DOHH2 (cell line): ENCODE measurements at regions not wholly inside any gene's neighbourhood (a gene's known extent, or its start where the extent isn't known, plus 50 kb on each side); places are given as distances from the start of the nearest gene placed in this dataset.

ENCODE experiments used
- H3F3A ChIP-seq: fragments of 200-600 bp; sonication (generic), shearing (Covaris generic); 2 replicates; pipeline ENCODE4 v1.6.0; 2016; ENCODE audit warnings: antibody characterized with exemption, mild to moderate bottlenecking; ENCODE audit not compliant: control insufficient read depth, insufficient read depth
- H3K27ac ChIP-seq: fragments of 200-600 bp; sonication (generic); 2 replicates; pipeline ENCODE4 v1.5.1; 2014; ENCODE audit warnings: low read depth, mild to moderate bottlenecking, low read length, moderate library complexity
- H3K27me3 ChIP-seq: fragments of 200-600 bp; sonication (generic); 2 replicates; pipeline ENCODE4 v1.6.1; 2014; ENCODE audit warnings: mild to moderate bottlenecking, low read length, mixed read lengths; ENCODE audit not compliant: control insufficient read depth
- H3K36me3 ChIP-seq: fragments of 200-600 bp; sonication (generic); 2 replicates; pipeline ENCODE4 v1.6.1; 2014; ENCODE audit warnings: mild to moderate bottlenecking, low read length, moderate library complexity, mixed read lengths; ENCODE audit not compliant: control insufficient read depth
- H3K4me1 ChIP-seq: fragments of 200-600 bp; sonication (generic); 2 replicates; pipeline ENCODE4 v1.6.1; 2014; ENCODE audit warnings: mild to moderate bottlenecking, low read length, mixed read lengths; ENCODE audit not compliant: control insufficient read depth
- H3K4me2 ChIP-seq: fragments of 200-600 bp; sonication (generic); 2 replicates; pipeline ENCODE4 v1.6.0; 2014; ENCODE audit warnings: mild to moderate bottlenecking, low read length, moderate library complexity
- H3K4me3 ChIP-seq: fragments of 200-600 bp; sonication (generic); 2 replicates; pipeline ENCODE4 v1.5.1; 2014; ENCODE audit warnings: mild to moderate bottlenecking, low read length, mixed read lengths
- H3K79me2 ChIP-seq: fragments of 200-600 bp; sonication (generic); 2 replicates; pipeline ENCODE4 v1.6.1; 2014; ENCODE audit warnings: mild to moderate bottlenecking, low read length, mixed read lengths; ENCODE audit not compliant: control insufficient read depth
- H3K9me2 ChIP-seq: fragments of 200-600 bp; sonication (generic); replicated peaks from 2 replicates; pipeline ENCODE4 v1.6.1; 2014; ENCODE audit warnings: mild to moderate bottlenecking, low read length, mixed read lengths; ENCODE audit not compliant: control insufficient read depth
- H3K9me3 ChIP-seq: fragments of 200-600 bp; sonication (generic); 2 replicates; pipeline ENCODE4 v1.6.1; 2014; ENCODE audit warnings: antibody characterized with exemption, low read length, mixed read lengths; ENCODE audit not compliant: control insufficient read depth, insufficient read depth
- H4K20me1 ChIP-seq: fragments of 200-600 bp; sonication (generic); 2 replicates; pipeline ENCODE4 v1.6.0; 2014; ENCODE audit warnings: low read depth, mild to moderate bottlenecking, antibody characterized with exemption, low read length, moderate library complexity; ENCODE audit not compliant: control insufficient read depth, insufficient read depth
- EZH2phosphoT487 ChIP-seq: fragments of 200-600 bp; sonication (generic); IDR thresholded peaks from 2 replicates; pipeline ENCODE4 v1.6.1; 2017; ENCODE audit warnings: borderline replicate concordance, mild to moderate bottlenecking, antibody characterized with exemption, low read length, moderate library complexity, mixed read lengths
- TF ChIP-seq, protein P1 (sequence below): fragments of 200-600 bp; sonication (generic); IDR thresholded peaks from one replicate; pipeline ENCODE4 v1.5.1; 2014; ENCODE audit warnings: antibody characterized with exemption, mild to moderate bottlenecking, low read depth, low read length; ENCODE audit not compliant: poor library complexity, severe bottlenecking

- H3K9me2 ChIP-seq: no peaks in the 10 kb centered on the region
- no peaks in the 10 kb centered on the region for H3F3A ChIP-seq
- no peaks in the 10 kb centered on the region for H4K20me1 ChIP-seq
- no peaks in the 10 kb centered on the region for H3K36me3 ChIP-seq
- H3K4me2 ChIP-seq: no peak overlapping the region
- H3K27ac ChIP-seq: no peak overlapping the region
- H3K9me3 ChIP-seq: no peaks in the 10 kb centered on the region
- no peak overlapping the region for H3K4me3 ChIP-seq
- TF ChIP-seq, protein P1, sequence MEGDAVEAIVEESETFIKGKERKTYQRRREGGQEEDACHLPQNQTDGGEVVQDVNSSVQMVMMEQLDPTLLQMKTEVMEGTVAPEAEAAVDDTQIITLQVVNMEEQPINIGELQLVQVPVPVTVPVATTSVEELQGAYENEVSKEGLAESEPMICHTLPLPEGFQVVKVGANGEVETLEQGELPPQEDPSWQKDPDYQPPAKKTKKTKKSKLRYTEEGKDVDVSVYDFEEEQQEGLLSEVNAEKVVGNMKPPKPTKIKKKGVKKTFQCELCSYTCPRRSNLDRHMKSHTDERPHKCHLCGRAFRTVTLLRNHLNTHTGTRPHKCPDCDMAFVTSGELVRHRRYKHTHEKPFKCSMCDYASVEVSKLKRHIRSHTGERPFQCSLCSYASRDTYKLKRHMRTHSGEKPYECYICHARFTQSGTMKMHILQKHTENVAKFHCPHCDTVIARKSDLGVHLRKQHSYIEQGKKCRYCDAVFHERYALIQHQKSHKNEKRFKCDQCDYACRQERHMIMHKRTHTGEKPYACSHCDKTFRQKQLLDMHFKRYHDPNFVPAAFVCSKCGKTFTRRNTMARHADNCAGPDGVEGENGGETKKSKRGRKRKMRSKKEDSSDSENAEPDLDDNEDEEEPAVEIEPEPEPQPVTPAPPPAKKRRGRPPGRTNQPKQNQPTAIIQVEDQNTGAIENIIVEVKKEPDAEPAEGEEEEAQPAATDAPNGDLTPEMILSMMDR: no peak
- no peak for TF ChIP-seq EZH2phosphoT487
- peaks cover 3% of the 10 kb centered on the region for H3K27me3 ChIP-seq
- no peaks in the 10 kb centered on the region for H3K4me1 ChIP-seq
- no peaks in the 10 kb centered on the region for H3K79me2 ChIP-seq
These were observed 122.2 kb upstream of the PTPN1 start for GRCh38 chr20:50387996-50388332.

DNA sequence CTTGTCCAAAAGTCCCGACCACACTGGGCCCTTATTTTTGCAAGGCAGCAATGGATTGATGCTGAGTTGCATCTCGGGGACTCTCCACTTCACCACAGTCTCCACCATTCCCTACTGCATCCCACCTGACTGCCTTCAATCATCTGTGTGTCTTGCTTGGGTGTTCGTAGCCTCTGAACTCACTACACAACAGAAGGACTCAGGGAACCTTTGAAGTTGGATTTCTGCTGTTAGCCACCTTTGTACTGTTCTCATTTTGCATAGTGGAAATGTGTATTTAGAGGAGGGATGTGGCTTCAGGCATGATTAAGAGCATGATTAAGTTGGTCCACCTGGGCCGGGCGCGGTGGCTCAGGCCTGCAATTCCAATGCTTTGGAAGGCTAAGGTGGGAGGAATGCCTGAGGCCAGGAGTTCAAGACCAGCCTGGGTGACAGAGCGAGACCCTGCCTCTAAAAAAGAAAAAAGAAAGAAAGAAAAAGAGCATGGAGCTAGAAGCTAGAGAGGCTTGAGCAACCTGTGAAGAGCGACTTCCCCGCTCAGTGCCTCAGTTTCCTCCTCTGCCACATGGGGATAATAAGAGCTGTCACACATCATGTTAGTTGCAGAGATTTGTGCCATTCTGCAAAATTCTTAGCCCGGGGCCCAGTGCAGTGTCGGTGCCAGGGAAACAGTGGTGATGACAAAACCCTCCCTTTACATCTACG, 121.3 kb upstream of the PTPN1 start:
- Histone ChIP-seq H3K9me2 (no peaks in the 10 kb centered on the region), H3K4me3 (no peak overlapping the region), H3K4me1 (no peaks in the 10 kb centered on the region), H3K9me3 (no peaks in the 10 kb centered on the region), H3F3A (no peaks in the 10 kb centered on the region), H3K27me3 (peaks cover 3% of the 10 kb centered on the region; the same call in 1 of the 2 replicates), H4K20me1 (no peaks in the 10 kb centered on the region), H3K4me2 (no peak overlapping the region), H3K36me3 (no peaks in the 10 kb centered on the region), H3K79me2 (no peaks in the 10 kb centered on the region), H3K27ac (no peak overlapping the region)
- TF ChIP-seq, protein P1: no peak
- no peak for TF ChIP-seq EZH2phosphoT487

- Histone ChIP-seq H3K4me2 (no peak overlapping the region), H3K27me3 (peaks cover 3% of the 10 kb centered on the region; the same call in 1 of the 2 replicates), H3K27ac (no peak overlapping the region), H4K20me1 (no peaks in the 10 kb centered on the region), H3K36me3 (no peaks in the 10 kb centered on the region), H3K79me2 (no peaks in the 10 kb centered on the region), H3F3A (no peaks in the 10 kb centered on the region), H3K4me3 (no peak overlapping the region), H3K9me2 (no peaks in the 10 kb centered on the region), H3K9me3 (no peaks in the 10 kb centered on the region), H3K4me1 (peaks cover 2% of the 10 kb centered on the region)
- TF ChIP-seq EZH2phosphoT487: no peak
- TF ChIP-seq, protein P1: no peak
These were observed 120.8 kb upstream of the PTPN1 start for GRCh38 chr20:50389438-50389807.
